K562 (cell line): ENCODE measurements at regions not wholly inside any gene's neighbourhood (a gene's known extent, or its start where the extent isn't known, plus 50 kb on each side); places are given as distances from the start of the nearest gene placed in this dataset.

Source experiments
- DMBX1 ChIP-seq: fragments of 250-450 bp; sonication (Bioruptor Pico); IDR thresholded peaks from 2 replicates; pipeline ENCODE4 v1.8.0; 2022; ENCODE audit warnings: inconsistent platforms, mild to moderate bottlenecking, moderate library complexity, borderline replicate concordance
- MAFG ChIP-seq: fragments of 450-650 bp; conservative IDR thresholded peaks from 2 replicates; pipeline ENCODE4 v1.6.1; 2016; ENCODE audit warnings: missing genetic modification characterization, missing compliant biosample characterization
- MAFK ChIP-seq: IDR thresholded peaks from 2 replicates; pipeline ENCODE4 v1.6.1; 2011; ENCODE audit warnings: low read length, improper control_type of control experiment
- NCOA1 ChIP-seq: fragments of 450-650 bp; IDR thresholded peaks from 2 replicates; pipeline ENCODE4 v1.6.1; 2016; ENCODE audit warnings: low read depth
- NFE2 ChIP-seq: IDR thresholded peaks from 2 replicates; pipeline ENCODE4 v1.6.1; 2014; ENCODE audit warnings: antibody characterized with exemption, low read depth
- NONO ChIP-seq, 2 experiments: fragments of 200-400 bp in 1 of 2; fragments of 450-650 bp in 1 of 2; formaldehyde crosslinking in 1 of 2; IDR thresholded peaks; 2 replicates each; pipeline ENCODE4 v1.6.1; 2017; ENCODE audit warnings: low read depth in 2 of 2, mild to moderate bottlenecking in 2 of 2, moderate library complexity in 2 of 2, low read length in 1 of 2
- PRMT5 ChIP-seq: sonication (generic); formaldehyde crosslinking; IDR thresholded peaks from 2 replicates; pipeline ENCODE4 v1.5.0; 2020; ENCODE audit warnings: missing genetic modification reagents
- SMAD1 ChIP-seq: fragments of 150-350 bp; IDR thresholded peaks from 2 replicates; pipeline ENCODE4 v1.6.1; 2014; ENCODE audit warnings: low read length, low read depth; ENCODE audit not compliant: partially characterized antibody
- YY1 ChIP-seq, 3 experiments: IDR thresholded peaks; 2 replicates each; pipeline ENCODE4 v1.6.1; 2011; ENCODE audit warnings: low read length in 2 of 3, mild to moderate bottlenecking in 2 of 3, moderate library complexity in 2 of 3, borderline replicate concordance in 1 of 3, control low read depth in 1 of 3, low read depth in 1 of 3; ENCODE audit not compliant: insufficient read depth in 3 of 3, insufficient replicate concordance in 2 of 3, control insufficient read depth in 1 of 3, insufficient read length in 1 of 3; ENCODE audit errors: extremely low read depth in 1 of 3
- ZBED1 ChIP-seq: IDR thresholded peaks from 2 replicates; pipeline ENCODE4 v1.6.1; 2014
- ZNF121 ChIP-seq: sonication (generic); formaldehyde crosslinking; conservative IDR thresholded peaks from 2 replicates; pipeline ENCODE4 v1.8.0; 2022; ENCODE audit warnings: missing genetic modification reagents
- ZNF165 ChIP-seq: fragments of 250-450 bp; sonication (Bioruptor Pico); IDR thresholded peaks from 2 replicates; pipeline ENCODE4 v1.4.0; 2020; ENCODE audit warnings: borderline replicate concordance
- ZNF41 ChIP-seq: fragments of 250-450 bp; sonication (Bioruptor Pico); conservative IDR thresholded peaks from 2 replicates; pipeline ENCODE4 v1.4.0; 2020; ENCODE audit warnings: mild to moderate bottlenecking
- ZNF79 ChIP-seq: fragments of 250-450 bp; sonication (Bioruptor Pico); IDR thresholded peaks from 2 replicates; pipeline ENCODE4 v1.4.0; 2020; ENCODE audit warnings: low read depth, mild to moderate bottlenecking, moderate library complexity
- TF ChIP-seq, protein P1 (sequence below): fragments of 450-650 bp; IDR thresholded peaks from 2 replicates; pipeline ENCODE4 v1.6.1; 2016; ENCODE audit warnings: low read depth
- TF ChIP-seq, protein P2 (sequence below): sonication (generic); formaldehyde crosslinking; IDR thresholded peaks from 2 replicates; pipeline ENCODE4 v1.8.1; 2023; ENCODE audit warnings: mild to moderate bottlenecking, missing genetic modification reagents
- TF ChIP-seq, protein P3 (sequence below): sonication (generic); formaldehyde crosslinking; IDR thresholded peaks from 2 replicates; pipeline ENCODE4 v1.8.0; 2022; ENCODE audit warnings: missing genetic modification reagents, mild to moderate bottlenecking, borderline replicate concordance

DNA sequence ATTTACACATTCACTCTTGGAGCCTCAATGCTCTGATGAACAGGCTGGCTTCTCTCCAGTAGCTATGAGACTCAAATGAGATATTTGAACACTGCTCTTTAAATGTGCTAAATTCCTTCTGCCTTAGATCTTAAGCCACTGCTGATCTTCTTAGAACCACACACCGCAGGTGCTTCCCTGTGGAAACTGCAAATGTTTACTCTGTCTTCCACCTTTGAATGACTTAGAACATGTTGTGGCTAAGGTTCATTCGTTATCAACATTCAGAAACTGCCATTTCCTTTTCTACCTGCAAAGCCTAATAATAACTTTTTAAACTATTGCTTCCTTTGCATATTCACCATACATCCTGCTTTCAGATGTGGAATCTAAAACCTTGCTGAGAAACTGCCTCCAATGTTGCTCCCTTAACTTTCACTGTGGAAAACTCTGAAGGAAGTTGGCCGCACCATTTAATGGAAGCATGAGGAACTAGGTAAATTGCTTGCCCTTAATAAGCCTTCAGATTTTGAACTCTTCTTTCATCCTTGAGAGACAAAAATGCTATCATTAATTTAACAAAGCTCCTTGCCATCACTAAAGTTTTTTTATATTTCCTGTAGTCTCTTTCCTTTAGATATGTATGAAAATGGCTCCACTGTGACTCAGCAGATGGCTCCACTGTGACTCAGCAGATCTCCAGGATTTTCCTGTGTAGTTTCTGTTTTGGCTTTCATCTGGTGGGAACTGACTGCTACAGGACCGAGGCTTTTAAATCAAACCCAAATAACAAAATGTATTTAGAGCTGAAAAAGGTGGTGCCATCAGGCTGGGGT lies 143.8 kb downstream of the TNFSF18 start (continued):
- TF ChIP-seq, protein P1, sequence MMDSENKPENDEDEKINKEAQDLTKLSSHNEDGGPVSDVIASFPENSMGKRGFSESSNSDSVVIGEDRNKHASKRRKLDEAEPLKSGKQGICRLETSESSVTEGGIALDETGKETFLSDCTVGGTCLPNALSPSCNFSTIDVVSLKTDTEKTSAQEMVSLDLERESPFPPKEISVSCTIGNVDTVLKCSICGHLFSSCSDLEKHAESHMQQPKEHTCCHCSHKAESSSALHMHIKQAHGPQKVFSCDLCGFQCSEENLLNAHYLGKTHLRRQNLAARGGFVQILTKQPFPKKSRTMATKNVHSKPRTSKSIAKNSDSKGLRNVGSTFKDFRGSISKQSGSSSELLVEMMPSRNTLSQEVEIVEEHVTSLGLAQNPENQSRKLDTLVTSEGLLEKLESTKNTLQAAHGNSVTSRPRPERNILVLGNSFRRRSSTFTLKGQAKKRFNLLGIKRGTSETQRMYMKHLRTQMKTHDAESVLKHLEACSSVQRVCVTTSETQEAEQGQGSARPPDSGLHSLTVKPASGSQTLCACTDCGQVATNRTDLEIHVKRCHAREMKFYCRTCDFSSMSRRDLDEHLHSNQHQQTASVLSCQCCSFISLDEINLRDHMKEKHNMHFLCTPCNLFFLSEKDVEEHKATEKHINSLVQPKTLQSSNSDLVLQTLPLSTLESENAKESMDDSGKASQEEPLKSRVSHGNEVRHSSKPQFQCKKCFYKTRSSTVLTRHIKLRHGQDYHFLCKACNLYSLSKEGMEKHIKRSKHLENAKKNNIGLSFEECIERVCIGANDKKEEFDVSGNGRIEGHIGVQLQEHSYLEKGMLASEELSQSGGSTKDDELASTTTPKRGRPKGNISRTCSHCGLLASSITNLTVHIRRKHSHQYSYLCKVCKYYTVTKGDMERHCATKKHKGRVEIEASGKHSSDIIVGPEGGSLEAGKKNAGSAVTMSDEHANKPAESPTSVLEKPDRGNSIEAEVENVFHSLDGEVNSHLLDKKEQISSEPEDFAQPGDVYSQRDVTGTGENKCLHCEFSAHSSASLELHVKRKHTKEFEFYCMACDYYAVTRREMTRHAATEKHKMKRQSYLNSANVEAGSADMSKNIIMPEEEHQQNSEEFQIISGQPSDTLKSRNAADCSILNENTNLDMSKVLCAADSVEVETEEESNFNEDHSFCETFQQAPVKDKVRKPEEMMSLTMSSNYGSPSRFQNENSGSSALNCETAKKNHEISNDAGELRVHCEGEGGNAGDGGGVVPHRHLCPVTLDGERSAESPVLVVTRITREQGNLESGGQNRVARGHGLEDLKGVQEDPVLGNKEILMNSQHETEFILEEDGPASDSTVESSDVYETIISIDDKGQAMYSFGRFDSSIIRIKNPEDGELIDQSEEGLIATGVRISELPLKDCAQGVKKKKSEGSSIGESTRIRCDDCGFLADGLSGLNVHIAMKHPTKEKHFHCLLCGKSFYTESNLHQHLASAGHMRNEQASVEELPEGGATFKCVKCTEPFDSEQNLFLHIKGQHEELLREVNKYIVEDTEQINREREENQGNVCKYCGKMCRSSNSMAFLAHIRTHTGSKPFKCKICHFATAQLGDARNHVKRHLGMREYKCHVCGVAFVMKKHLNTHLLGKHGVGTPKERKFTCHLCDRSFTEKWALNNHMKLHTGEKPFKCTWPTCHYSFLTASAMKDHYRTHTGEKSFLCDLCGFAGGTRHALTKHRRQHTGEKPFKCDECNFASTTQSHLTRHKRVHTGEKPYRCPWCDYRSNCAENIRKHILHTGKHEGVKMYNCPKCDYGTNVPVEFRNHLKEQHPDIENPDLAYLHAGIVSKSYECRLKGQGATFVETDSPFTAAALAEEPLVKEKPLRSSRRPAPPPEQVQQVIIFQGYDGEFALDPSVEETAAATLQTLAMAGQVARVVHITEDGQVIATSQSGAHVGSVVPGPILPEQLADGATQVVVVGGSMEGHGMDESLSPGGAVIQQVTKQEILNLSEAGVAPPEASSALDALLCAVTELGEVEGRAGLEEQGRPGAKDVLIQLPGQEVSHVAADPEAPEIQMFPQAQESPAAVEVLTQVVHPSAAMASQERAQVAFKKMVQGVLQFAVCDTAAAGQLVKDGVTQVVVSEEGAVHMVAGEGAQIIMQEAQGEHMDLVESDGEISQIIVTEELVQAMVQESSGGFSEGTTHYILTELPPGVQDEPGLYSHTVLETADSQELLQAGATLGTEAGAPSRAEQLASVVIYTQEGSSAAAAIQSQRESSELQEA: no peak
- TF ChIP-seq MAFK (peak; percentile 96), ZBED1 (no peak), NONO (IDR thresholded peaks at IDR 0.05; ENCODE audit: low read depth in 2 of 2, low read length in 1 of 2) (no peak), NCOA1 (no peak), ZNF121 (CRISPR knock-in tag) (no peak), DMBX1 (CRISPR knock-in tag) (peak; percentile 82), PRMT5 (CRISPR knock-in tag) (no peak), YY1 (IDR thresholded peaks at IDR 0.05; ENCODE audit: borderline replicate concordance in 1 of 3, control insufficient read depth in 1 of 3, extremely low read depth in 1 of 3, insufficient read depth in 3 of 3, insufficient read length in 1 of 3, insufficient replicate concordance in 2 of 3, low read depth in 1 of 3, low read length in 2 of 3) (peak in 1 of 3 experiments; percentile 86), ZNF165 (CRISPR knock-in tag) (no peak), MAFG (peak; percentile 99), ZNF79 (CRISPR knock-in tag) (peak; percentile 4; the same call in 1 of the 2 replicates), ZNF41 (peak; percentile 12; the same call in 1 of the 2 replicates), SMAD1 (no peak), NFE2 (peak; percentile 99)
- TF ChIP-seq, protein P2, sequence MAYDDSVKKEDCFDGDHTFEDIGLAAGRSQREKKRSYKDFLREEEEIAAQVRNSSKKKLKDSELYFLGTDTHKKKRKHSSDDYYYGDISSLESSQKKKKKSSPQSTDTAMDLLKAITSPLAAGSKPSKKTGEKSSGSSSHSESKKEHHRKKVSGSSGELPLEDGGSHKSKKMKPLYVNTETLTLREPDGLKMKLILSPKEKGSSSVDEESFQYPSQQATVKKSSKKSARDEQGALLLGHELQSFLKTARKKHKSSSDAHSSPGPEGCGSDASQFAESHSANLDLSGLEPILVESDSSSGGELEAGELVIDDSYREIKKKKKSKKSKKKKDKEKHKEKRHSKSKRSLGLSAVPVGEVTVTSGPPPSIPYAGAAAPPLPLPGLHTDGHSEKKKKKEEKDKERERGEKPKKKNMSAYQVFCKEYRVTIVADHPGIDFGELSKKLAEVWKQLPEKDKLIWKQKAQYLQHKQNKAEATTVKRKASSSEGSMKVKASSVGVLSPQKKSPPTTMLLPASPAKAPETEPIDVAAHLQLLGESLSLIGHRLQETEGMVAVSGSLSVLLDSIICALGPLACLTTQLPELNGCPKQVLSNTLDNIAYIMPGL (CRISPR knock-in tag): no peak
- TF ChIP-seq, protein P3, sequence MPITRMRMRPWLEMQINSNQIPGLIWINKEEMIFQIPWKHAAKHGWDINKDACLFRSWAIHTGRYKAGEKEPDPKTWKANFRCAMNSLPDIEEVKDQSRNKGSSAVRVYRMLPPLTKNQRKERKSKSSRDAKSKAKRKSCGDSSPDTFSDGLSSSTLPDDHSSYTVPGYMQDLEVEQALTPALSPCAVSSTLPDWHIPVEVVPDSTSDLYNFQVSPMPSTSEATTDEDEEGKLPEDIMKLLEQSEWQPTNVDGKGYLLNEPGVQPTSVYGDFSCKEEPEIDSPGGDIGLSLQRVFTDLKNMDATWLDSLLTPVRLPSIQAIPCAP: no peak
